Brain microvascular endothelial cell (primary cell): ENCODE measurements at regions not wholly inside any gene's neighbourhood (a gene's known extent, or its start where the extent isn't known, plus 50 kb on each side); places are given as distances from the start of the nearest gene placed in this dataset.

Source experiments
- DNase-seq: peaks from one replicate; pipeline ENCODE4 v3.0.0-alpha.2; 2020
- H3K27ac ChIP-seq: fragments of 250-450 bp; sonication (Bioruptor Pico); 2 replicates; pipeline ENCODE4 v1.5.1; 2020; ENCODE audit warnings: mild to moderate bottlenecking, moderate library complexity
- H3K27me3 ChIP-seq: fragments of 250-450 bp; sonication (Bioruptor Pico); replicated peaks from 2 replicates; pipeline ENCODE4 v1.5.1; 2020; ENCODE audit warnings: mild to moderate bottlenecking
- H3K36me3 ChIP-seq: fragments of 250-450 bp; sonication (Bioruptor Pico); replicated peaks from 2 replicates; pipeline ENCODE4 v1.5.1; 2020; ENCODE audit warnings: mild to moderate bottlenecking
- H3K4me3 ChIP-seq: 2 replicates; pipeline ENCODE4 v1.5.1; 2011; ENCODE audit warnings: low read depth, mild to moderate bottlenecking, control low read depth, low read length, moderate library complexity
- CTCF ChIP-seq: IDR thresholded peaks from 2 replicates; pipeline ENCODE4 v1.5.1; 2011; ENCODE audit warnings: low read depth, mild to moderate bottlenecking, moderate library complexity, low read length, control low read depth, inconsistent platforms; ENCODE audit errors: missing control alignments
- in situ Hi-C: cut with HindIII; loops from 2 replicates; pipeline ENCODE4 v1.10.0; 2017; ENCODE audit warnings: low sequenced_read_pairs, low pct_ligation_motif_present

DNA sequence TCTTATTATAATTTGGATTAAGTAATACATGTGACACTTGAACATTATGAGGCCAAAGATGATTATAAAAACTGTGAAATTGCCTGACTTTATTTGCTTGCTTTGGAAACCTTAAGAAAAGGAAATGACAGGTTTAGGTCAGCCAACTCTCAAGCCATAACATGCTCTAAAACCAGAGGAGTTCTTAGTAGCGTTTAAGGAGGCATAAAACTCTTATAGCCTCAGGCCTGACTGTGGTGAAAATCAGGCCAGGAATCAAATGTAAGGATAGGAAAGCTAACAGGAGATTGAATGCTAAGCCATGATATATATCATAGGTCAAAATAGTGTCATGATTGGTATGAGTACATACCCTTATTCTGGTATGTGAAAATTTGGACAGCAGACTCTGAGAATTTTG is 1142.4 kb upstream of the MIR17HG start:
- H3K4me3 ChIP-seq: no peak overlapping the region
- TF ChIP-seq CTCF: no peak
- in situ Hi-C loops: no loop called here
- no peak overlapping the region for H3K27ac ChIP-seq
- H3K27me3 ChIP-seq: no peaks in the 10 kb centered on the region
- no peak for DNase-seq
- H3K36me3 ChIP-seq: no peaks in the 10 kb centered on the region

DNA sequence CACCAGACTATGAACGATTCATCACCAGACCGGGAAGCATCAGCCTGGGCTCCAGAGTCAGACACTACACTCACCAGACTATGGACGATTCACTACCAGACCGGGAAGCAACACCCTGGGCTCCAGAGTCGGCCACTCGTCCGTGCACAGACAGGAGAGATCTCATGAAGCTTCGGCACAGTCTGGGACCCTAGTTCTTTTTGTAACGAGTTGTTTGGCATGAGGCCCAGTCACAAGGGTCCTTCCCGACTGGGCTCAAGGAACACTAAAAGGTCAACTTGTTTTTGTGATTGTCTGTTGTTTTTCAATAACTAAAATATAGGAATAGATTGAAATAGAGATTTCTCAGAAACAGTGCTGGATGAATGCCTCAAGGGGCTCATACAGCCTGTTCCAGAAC is 1141.6 kb upstream of the MIR17HG start:
- no peaks in the 10 kb centered on the region for H3K36me3 ChIP-seq
- in situ Hi-C loops: no loop called here

GRCh38 chr13:90217275-90217674 is 1130.2 kb upstream of the MIR17HG start:
- TF ChIP-seq CTCF: no peak
- H3K4me3 ChIP-seq: no peak overlapping the region
- in situ Hi-C loops: no loop called here
- no peak overlapping the region for H3K27ac ChIP-seq
- no peaks in the 10 kb centered on the region for H3K36me3 ChIP-seq
- H3K27me3 ChIP-seq: no peaks in the 10 kb centered on the region
- no peak for DNase-seq

More for the DNA sequence above, 1141.6 kb upstream of the MIR17HG start:
- no peak for DNase-seq
- H3K27me3 ChIP-seq: no peaks in the 10 kb centered on the region
- no peak overlapping the region for H3K27ac ChIP-seq
- H3K4me3 ChIP-seq: no peak overlapping the region
- no peak for TF ChIP-seq CTCF

DNA sequence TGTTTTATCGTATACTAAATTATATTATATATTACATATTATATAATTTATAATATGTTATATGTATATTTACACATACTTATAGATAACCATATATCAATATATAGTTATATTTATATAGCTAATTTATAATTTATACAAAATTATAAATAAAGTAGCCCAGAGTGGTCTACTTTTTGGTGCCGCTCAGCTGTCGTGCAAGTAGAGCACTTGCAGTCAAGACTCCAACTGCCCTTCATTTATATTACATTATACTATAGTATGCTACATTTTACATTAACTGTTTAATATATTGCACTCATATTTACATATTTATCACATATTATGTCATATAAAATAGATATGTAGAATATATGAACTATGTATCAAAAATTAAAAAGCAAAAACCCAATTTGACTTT is 1124.7 kb upstream of the MIR17HG start:
- no peak for TF ChIP-seq CTCF
- in situ Hi-C loops: no loop called here
- Histone ChIP-seq H3K4me3 (no peak overlapping the region), H3K36me3 (no peaks in the 10 kb centered on the region), H3K27ac (no peak overlapping the region), H3K27me3 (no peaks in the 10 kb centered on the region)
- no peak for DNase-seq

GRCh38 chr13:90230311-90230710 is 1117.2 kb upstream of the MIR17HG start:
- H3K27me3 ChIP-seq: no peaks in the 10 kb centered on the region
- H3K4me3 ChIP-seq: no peak overlapping the region
- no peak overlapping the region for H3K27ac ChIP-seq
- in situ Hi-C loops: no loop called here
- no peak for DNase-seq
- TF ChIP-seq CTCF: no peak
- no peaks in the 10 kb centered on the region for H3K36me3 ChIP-seq

- no peak for TF ChIP-seq CTCF
- Histone ChIP-seq H3K36me3 (no peaks in the 10 kb centered on the region), H3K27ac (no peak overlapping the region), H3K27me3 (no peaks in the 10 kb centered on the region), H3K4me3 (no peak overlapping the region)
- in situ Hi-C loops: no loop called here
- no peak for DNase-seq
Measured at GRCh38 chr13:90232291-90232690, 1115.2 kb upstream of the MIR17HG start.
